ENCODE measurements at regions not wholly inside any gene's neighbourhood (a gene's known extent, or its start where the extent isn't known, plus 50 kb on each side); places are given as distances from the start of the nearest gene placed in this dataset.

DNA sequence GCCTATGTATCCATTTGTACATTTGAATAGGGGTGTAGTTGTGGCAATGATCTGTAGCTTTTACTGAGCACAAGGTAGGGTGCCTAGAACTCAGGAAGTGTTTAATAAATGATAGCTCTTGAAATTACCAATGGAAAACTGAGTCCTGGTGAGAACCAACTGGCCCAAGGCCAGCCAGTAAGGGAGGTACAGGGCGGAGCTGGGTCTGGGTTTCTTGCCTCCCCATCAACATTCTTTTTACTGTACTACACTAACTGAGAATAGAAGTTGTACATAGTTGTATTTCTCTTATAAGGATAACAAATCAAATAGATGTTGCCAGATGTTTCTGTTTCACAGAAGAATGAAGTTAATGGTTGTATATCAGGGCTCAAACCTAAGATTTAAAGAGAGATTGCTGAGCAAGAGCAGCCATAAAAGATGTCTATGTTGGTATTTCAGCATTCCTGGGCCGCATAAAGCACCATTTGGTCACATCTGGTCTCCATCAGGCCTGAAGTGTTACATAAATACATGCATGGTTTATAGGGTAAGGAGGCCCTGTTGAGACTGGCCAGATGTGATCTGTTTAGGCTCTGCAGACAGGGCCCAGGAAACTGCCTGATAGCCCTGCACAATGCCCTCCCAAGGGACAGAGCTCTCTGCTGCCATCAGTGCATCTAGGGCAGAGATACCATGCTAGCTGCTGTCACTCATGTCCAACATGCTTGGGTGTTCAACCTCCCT is 210.5 kb downstream of the NXNL2 start:
- TF ChIP-seq, protein P1, sequence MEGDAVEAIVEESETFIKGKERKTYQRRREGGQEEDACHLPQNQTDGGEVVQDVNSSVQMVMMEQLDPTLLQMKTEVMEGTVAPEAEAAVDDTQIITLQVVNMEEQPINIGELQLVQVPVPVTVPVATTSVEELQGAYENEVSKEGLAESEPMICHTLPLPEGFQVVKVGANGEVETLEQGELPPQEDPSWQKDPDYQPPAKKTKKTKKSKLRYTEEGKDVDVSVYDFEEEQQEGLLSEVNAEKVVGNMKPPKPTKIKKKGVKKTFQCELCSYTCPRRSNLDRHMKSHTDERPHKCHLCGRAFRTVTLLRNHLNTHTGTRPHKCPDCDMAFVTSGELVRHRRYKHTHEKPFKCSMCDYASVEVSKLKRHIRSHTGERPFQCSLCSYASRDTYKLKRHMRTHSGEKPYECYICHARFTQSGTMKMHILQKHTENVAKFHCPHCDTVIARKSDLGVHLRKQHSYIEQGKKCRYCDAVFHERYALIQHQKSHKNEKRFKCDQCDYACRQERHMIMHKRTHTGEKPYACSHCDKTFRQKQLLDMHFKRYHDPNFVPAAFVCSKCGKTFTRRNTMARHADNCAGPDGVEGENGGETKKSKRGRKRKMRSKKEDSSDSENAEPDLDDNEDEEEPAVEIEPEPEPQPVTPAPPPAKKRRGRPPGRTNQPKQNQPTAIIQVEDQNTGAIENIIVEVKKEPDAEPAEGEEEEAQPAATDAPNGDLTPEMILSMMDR (IDR thresholded peaks at IDR 0.05): no peak
- TF ChIP-seq EZH2 (IDR thresholded peaks at IDR 0.05; ENCODE audit: borderline replicate concordance, insufficient read depth, low read depth, low read length, poor library complexity, severe bottlenecking): no peak

All from B cell (primary cell).